LHCN-M2 (cell line): ENCODE measurements at regions not wholly inside any gene's neighbourhood (a gene's known extent, or its start where the extent isn't known, plus 50 kb on each side); places are given as distances from the start of the nearest gene placed in this dataset.

ENCODE experiments used
- DNase-seq: peaks from one replicate; pipeline ENCODE4 v3.0.0-alpha.2; 2012; ENCODE audit warnings: low read depth

DNA sequence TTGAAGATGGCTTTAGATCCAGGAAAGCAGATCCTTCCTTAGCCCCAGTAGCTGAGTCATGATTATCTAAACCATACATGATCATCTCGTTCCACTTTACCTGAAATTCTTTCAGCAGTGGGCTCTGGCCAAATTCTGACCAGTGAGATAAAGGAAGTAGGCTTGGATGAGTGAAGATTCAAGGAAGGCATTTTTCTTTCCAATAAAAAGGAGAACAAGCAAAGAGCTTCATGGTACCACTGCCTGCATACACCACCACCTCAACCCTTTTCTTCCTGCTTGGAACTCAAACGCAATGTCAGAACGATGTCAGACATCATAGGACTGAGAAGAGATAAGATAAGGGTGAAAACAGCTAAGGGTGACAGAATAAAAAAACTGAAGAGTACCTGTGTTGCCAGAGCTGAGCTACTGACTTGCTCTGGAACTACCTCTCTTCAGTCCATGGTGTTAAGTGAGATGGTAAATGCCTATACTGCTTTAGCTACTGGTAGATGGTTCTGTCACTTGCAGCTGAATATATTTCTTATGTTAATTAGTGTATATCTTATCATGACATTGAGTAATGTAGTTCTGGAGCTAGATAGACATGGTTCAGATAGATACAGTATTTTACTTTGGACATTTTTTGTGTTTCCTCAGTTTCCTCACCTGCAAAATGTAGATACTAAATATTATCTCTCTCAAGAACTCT lies 58.7 kb upstream of the ACVR1 start:
- no peak for DNase-seq

- DNase-seq: no peak
These were observed 57.2 kb upstream of the ACVR1 start for GRCh38 chr2:157933160-157933920.

DNA sequence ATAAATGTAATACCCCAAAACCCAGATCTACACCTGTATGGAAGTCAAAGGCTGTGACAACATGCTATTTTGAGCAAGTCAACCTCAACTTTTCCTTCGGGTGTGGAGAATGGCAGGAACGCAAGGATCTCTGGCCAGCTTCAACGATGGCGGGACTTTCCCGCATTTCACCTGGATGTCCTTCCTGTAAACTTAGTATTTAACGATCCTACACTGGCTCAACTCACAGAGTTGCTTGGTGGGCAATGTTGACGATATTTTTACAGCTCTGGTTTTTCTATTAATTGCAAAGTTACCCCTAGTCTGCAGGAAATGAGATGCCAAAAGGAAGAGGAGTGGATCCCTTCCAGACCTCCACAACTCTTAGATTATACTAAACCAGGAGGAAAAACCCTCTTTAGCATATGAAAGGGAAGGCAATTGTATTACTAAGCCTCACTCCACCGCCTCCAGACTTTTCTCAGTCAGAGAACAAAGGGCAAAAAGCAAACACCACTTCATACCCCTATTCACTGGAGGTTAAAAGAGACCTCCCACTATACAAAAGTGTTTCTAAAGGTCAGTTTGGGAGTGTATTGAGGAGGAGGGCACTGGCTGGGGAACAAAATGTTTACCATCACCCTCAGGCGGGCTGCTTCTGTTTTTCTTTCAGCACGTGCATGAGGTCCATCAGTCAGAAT lies 56.5 kb upstream of the ACVR1 start:
- DNase-seq: no peak

- no peak for DNase-seq
These were observed 55.4 kb upstream of the ACVR1 start for GRCh38 chr2:157931542-157931941.

DNA sequence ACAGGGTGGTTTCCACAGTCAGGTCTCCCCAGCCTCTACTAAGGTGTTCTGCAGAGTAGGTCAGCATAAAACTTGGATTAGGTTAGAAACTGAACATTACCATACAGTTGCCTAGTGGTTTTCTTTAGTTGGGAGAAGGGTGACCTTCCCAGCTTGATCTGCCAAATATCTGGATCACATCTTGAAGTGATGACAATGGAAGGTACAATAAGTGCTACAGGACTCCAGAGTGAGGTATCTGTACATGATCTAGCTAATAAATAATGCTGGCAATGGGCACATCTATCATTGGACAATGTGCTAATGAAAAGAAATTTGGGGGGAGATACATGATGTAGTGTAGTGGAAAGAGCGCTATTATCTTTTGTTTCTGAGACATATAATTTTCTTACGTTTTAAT lies 54.6 kb upstream of the ACVR1 start:
- DNase-seq: no peak

DNA sequence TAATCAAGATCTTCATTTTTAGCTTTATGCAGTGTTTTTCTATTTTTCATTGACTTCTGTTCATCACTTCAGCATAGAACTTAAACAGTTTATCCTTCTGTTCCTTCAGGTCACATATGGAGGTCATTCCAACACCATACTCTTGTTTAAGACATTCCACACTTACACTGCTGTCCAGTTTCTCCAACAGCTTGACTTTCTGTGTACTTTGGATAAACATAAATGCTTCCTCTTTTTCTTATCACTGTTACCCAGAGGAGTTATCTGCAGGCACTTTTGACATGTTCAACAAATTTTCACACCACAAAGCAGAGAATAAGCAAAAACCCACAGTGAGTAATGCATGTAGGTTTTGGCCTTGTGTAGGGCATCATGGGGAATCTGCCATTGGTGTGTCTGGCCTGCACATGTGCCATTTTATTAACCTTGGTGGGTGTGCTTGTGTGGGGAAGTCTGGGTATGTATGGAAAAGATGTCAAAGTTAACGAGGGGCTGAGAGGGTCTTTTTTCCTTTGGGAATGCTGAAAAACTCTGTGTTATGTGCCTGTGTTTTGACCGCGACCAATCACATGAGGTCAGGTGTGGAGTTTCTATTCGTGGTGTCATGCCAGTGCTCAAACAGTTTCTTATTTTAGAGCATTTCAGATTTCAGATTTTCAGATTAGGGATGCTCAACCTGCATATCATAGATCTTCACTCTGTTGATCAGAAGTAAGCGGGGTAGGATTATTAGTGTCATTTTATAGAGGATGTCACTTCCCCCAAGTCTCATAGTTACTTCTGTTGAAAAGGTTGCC lies 53.9 kb upstream of the ACVR1 start:
- DNase-seq: no peak

GRCh38 chr2:157928372-157928771 lies 52.2 kb upstream of the ACVR1 start:
- DNase-seq: no peak

DNA sequence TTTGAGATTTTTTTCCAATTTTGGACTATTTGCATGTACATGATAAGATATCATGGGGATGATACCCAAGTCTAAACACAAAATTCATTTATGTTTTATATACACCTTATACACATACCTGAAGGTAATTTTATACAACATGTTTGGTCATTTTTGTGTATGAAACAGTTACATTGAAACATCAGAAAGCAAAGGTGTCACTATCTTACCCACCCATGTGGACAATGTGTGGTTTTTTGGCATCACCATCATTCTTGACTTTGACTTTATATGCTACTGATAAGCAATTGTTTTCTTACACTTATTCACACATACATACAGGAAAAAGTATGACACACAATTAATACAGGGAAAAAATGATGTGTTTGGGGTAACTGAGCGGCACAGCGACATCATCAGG lies 51.0 kb upstream of the ACVR1 start:
- DNase-seq: no peak
